NB4 (cell line): ENCODE measurements at regions not wholly inside any gene's neighbourhood (a gene's known extent, or its start where the extent isn't known, plus 50 kb on each side); places are given as distances from the start of the nearest gene placed in this dataset.
A peak's percentile ranks its signal among the peaks of the same experiment; 100 is the strongest.

Source experiments
- DNase-seq: peaks from one replicate; pipeline ENCODE4 v3.0.0; 2010; ENCODE audit warnings: low read depth
- H3K4me3 ChIP-seq: one replicate; pipeline ENCODE4 v1.5.1; 2011; ENCODE audit warnings: mild to moderate bottlenecking, low read depth, low read length, moderate library complexity
- CTCF ChIP-seq: IDR thresholded peaks from one replicate; pipeline ENCODE4 v1.5.1; 2012; ENCODE audit warnings: low read depth, low read length
- MAX ChIP-seq: IDR thresholded peaks from 2 replicates; pipeline ENCODE4 v1.6.1; 2011; ENCODE audit warnings: low read depth, low read length
- MYC ChIP-seq: IDR thresholded peaks from 2 replicates; pipeline ENCODE4 v1.6.1; 2011; ENCODE audit warnings: low read depth, low read length
- POLR2A ChIP-seq: IDR thresholded peaks from 2 replicates; pipeline ENCODE4 v1.6.1; 2011; ENCODE audit warnings: mild to moderate bottlenecking; ENCODE audit not compliant: insufficient read length; ENCODE audit errors: extremely low read depth

- no peak for DNase-seq
- TF ChIP-seq MAX (no peak), MYC (no peak), CTCF (no peak), POLR2A (no peak)
- no peak overlapping the region for H3K4me3 ChIP-seq
These were observed 154.5 kb downstream of the TMEM168 start for GRCh38 chr7:112635742-112636141.

- DNase-seq = peak; percentile 56
- TF ChIP-seq MYC = no peak
- TF ChIP-seq CTCF = no peak
- no peak for TF ChIP-seq MAX
- no peak for TF ChIP-seq POLR2A
These were observed 151.4 kb downstream of the TMEM168 start for GRCh38 chr7:112638675-112639400.

GRCh38 chr7:112640685-112641084 lies 149.5 kb downstream of the TMEM168 start:
- H3K4me3 ChIP-seq = no peak overlapping the region
- DNase-seq = no peak
- TF ChIP-seq POLR2A (no peak), MYC (no peak), MAX (no peak), CTCF (no peak)

More at GRCh38 chr7:112638675-112639400, 151.4 kb downstream of the TMEM168 start:
- no peak overlapping the region for H3K4me3 ChIP-seq

- TF ChIP-seq POLR2A = no peak
- no peak for TF ChIP-seq MAX
- no peak for TF ChIP-seq CTCF
- no peak for DNase-seq
- H3K4me3 ChIP-seq = no peak overlapping the region
These were observed 143.4 kb downstream of the TMEM168 start for GRCh38 chr7:112646783-112647182.

- no peak for TF ChIP-seq POLR2A
- H3K4me3 ChIP-seq = no peak overlapping the region
- DNase-seq = no peak
These were observed 141.4 kb downstream of the TMEM168 start for GRCh38 chr7:112648781-112649180.

- H3K4me3 ChIP-seq = no peak overlapping the region
- TF ChIP-seq MYC (no peak), POLR2A (no peak), CTCF (no peak), MAX (no peak)
These were observed 140.6 kb downstream of the TMEM168 start for GRCh38 chr7:112649560-112649959.

More at GRCh38 chr7:112649560-112649959, 140.6 kb downstream of the TMEM168 start:
- DNase-seq = no peak
